ENCODE measurements at regions not wholly inside any gene's neighbourhood (a gene's known extent, or its start where the extent isn't known, plus 50 kb on each side); places are given as distances from the start of the nearest gene placed in this dataset.

DNA sequence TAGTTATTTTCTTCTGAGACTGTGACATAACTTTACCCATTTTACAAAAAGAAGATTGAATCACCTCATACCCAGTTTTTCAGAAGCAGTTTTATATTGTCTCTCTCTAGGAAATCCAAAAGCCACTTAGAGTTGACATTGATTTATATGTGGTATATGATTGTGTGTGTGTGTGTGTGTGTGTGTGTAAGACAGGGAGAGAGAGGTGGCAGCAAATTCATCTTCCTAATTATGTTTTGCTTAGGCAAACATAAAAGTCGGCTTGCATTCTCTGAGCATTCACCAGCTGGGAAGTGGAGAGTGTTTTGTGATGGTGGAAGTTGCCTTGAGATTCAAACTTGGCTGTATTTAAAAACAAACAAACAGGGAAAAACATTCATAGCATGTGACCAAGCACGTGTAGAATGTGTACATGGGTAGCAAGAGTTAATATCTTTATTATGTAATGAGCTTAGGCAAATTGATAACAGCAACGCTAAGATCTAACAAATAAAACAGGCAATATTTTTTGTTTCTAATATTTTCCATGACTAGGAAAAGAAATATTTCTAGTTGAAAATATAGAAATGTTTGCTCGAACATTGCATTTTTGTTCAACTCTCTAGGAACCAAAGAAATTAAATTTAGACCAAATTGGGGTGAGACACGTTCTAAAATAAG, 64.4 kb upstream of the IGF1R start:
- no peak overlapping the region for H3K9ac ChIP-seq (ENCODE audit: low read length)

DNA sequence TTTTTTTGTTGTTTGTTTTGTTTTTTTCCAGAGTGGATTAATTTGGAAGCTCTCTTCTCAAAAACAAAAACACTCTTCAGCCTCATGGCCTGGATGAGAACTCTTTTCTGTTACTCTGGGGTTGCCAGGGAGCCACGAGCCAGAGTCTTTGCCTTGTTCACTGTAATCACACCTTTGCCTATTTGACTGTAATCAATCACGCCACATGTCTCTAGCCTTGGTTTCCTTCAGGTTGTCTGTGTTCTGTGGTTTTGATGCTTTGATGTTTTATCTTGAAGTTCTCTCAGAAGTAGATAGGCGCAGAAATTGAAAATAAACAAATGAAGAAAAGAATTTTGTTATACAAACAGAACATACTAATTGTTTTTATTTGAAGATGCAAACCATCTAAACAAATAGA, 62.3 kb upstream of the IGF1R start:
- H4K20me1 ChIP-seq (ENCODE audit: insufficient read depth, low read length), result no peaks in the 10 kb centered on the region
- TF ChIP-seq, protein P1, sequence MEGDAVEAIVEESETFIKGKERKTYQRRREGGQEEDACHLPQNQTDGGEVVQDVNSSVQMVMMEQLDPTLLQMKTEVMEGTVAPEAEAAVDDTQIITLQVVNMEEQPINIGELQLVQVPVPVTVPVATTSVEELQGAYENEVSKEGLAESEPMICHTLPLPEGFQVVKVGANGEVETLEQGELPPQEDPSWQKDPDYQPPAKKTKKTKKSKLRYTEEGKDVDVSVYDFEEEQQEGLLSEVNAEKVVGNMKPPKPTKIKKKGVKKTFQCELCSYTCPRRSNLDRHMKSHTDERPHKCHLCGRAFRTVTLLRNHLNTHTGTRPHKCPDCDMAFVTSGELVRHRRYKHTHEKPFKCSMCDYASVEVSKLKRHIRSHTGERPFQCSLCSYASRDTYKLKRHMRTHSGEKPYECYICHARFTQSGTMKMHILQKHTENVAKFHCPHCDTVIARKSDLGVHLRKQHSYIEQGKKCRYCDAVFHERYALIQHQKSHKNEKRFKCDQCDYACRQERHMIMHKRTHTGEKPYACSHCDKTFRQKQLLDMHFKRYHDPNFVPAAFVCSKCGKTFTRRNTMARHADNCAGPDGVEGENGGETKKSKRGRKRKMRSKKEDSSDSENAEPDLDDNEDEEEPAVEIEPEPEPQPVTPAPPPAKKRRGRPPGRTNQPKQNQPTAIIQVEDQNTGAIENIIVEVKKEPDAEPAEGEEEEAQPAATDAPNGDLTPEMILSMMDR (IDR thresholded peaks at IDR 0.05; ENCODE audit: low read depth, low read length), result no peak
- no peak for TF ChIP-seq EZH2phosphoT487 (IDR thresholded peaks at IDR 0.05; ENCODE audit: low read depth)
- H3K9me3 ChIP-seq (ENCODE audit: insufficient read depth, low read length), result no peaks in the 10 kb centered on the region
- H3K9ac ChIP-seq (ENCODE audit: low read length), result no peak overlapping the region
- H3K27ac ChIP-seq (ENCODE audit: low read length), result no peak overlapping the region
- H3K4me1 ChIP-seq (ENCODE audit: low read length), result no peaks in the 10 kb centered on the region
- no peak overlapping the region for H3K4me3 ChIP-seq (ENCODE audit: low read length)
- H3K79me2 ChIP-seq (ENCODE audit: low read length), result no peaks in the 10 kb centered on the region
- H3K27me3 ChIP-seq (ENCODE audit: low read depth, low read length), result peaks cover 65% of the 10 kb centered on the region
- no peak overlapping the region for H3K4me2 ChIP-seq (ENCODE audit: low read length)
- H2AFZ ChIP-seq (ENCODE audit: low read depth, low read length), result no peak overlapping the region
- H3K36me3 ChIP-seq (replicated peaks; ENCODE audit: low read depth, low read length), result no peaks in the 10 kb centered on the region

More for the DNA sequence above, 64.4 kb upstream of the IGF1R start:
- Histone ChIP-seq H3K79me2 (ENCODE audit: low read length) (no peaks in the 10 kb centered on the region), H2AFZ (ENCODE audit: low read depth, low read length) (no peak overlapping the region), H3K4me3 (ENCODE audit: low read length) (no peak overlapping the region), H3K36me3 (replicated peaks; ENCODE audit: low read depth, low read length) (no peaks in the 10 kb centered on the region), H4K20me1 (ENCODE audit: insufficient read depth, low read length) (no peaks in the 10 kb centered on the region), H3K27ac (ENCODE audit: low read length) (no peak overlapping the region), H3K27me3 (ENCODE audit: low read depth, low read length) (peaks cover 47% of the 10 kb centered on the region), H3K4me1 (ENCODE audit: low read length) (no peaks in the 10 kb centered on the region), H3K9me3 (ENCODE audit: insufficient read depth, low read length) (no peaks in the 10 kb centered on the region), H3K4me2 (ENCODE audit: low read length) (no peak overlapping the region)
- peak; percentile 10; the same call in 1 of the 2 replicates for TF ChIP-seq EZH2phosphoT487 (IDR thresholded peaks at IDR 0.05; ENCODE audit: low read depth)
- TF ChIP-seq, protein P1 (IDR thresholded peaks at IDR 0.05; ENCODE audit: low read depth, low read length), result no peak

DNA sequence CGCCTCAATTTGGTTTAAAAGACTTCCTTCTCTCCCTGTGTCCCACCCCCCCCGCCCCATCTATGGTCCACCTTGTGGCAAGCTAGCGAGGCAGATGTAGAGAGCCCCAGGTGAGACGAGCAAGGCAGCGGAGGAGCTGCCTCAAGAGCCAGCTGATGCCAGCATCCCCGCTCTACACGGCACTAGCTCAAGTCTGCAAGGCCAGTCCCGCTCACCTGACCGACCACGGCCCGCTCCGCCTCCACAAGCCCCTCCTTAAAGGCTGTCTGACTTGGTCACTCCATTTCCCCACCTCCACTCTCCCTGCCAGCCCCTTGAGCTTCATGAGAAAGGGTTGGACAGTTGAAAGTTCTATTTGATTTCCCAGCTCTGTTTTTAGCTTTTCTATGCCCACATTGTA, 56.2 kb upstream of the IGF1R start:
- no peaks in the 10 kb centered on the region for H3K36me3 ChIP-seq (replicated peaks; ENCODE audit: low read depth, low read length)
- H2AFZ ChIP-seq (ENCODE audit: low read depth, low read length), result no peak overlapping the region
- no peaks in the 10 kb centered on the region for H4K20me1 ChIP-seq (ENCODE audit: insufficient read depth, low read length)
- H3K27me3 ChIP-seq (ENCODE audit: low read depth, low read length), result peaks cover 42% of the 10 kb centered on the region
- TF ChIP-seq, protein P1 (IDR thresholded peaks at IDR 0.05; ENCODE audit: low read depth, low read length), result no peak
- TF ChIP-seq EZH2phosphoT487 (IDR thresholded peaks at IDR 0.05; ENCODE audit: low read depth), result no peak
- no peak overlapping the region for H3K4me2 ChIP-seq (ENCODE audit: low read length)
- H3K9me3 ChIP-seq (ENCODE audit: insufficient read depth, low read length), result no peaks in the 10 kb centered on the region
- H3K4me3 ChIP-seq (ENCODE audit: low read length), result no peak overlapping the region
- H3K9ac ChIP-seq (ENCODE audit: low read length), result no peak overlapping the region
- no peaks in the 10 kb centered on the region for H3K79me2 ChIP-seq (ENCODE audit: low read length)
- H3K4me1 ChIP-seq (ENCODE audit: low read length), result no peaks in the 10 kb centered on the region
- H3K27ac ChIP-seq (ENCODE audit: low read length), result no peak overlapping the region

DNA sequence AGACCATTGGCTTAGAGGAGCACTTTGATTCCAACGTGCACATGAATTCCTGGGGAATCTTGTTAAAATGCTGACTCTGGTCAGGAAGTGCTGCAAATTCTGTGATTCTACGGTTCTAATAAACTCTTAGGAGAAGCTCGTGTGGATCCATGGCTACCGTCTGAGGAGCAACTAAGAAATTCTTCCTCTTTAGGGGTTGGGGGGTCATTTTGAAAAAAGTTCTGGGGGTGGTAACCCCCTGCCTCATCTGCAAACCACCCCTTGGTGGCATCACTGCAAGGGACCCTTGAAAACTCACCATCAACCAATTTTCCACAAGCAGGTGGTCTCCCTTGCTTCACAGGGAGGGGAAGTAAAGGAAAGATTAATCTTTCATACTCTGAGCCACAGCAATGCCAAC, 52.2 kb upstream of the IGF1R start:
- Histone ChIP-seq H3K36me3 (replicated peaks; ENCODE audit: low read depth, low read length) (no peaks in the 10 kb centered on the region), H4K20me1 (ENCODE audit: insufficient read depth, low read length) (no peaks in the 10 kb centered on the region), H3K4me3 (ENCODE audit: low read length) (no peak overlapping the region), H3K9me3 (ENCODE audit: insufficient read depth, low read length) (no peaks in the 10 kb centered on the region), H3K9ac (ENCODE audit: low read length) (no peak overlapping the region), H3K27ac (ENCODE audit: low read length) (no peak overlapping the region), H3K79me2 (ENCODE audit: low read length) (no peaks in the 10 kb centered on the region), H3K4me1 (ENCODE audit: low read length) (peaks cover 11% of the 10 kb centered on the region), H3K4me2 (ENCODE audit: low read length) (no peak overlapping the region), H2AFZ (ENCODE audit: low read depth, low read length) (no peak overlapping the region), H3K27me3 (ENCODE audit: low read depth, low read length) (peaks cover 25% of the 10 kb centered on the region)
- TF ChIP-seq, protein P1 (IDR thresholded peaks at IDR 0.05; ENCODE audit: low read depth, low read length), result no peak
- no peak for TF ChIP-seq EZH2phosphoT487 (IDR thresholded peaks at IDR 0.05; ENCODE audit: low read depth)

Data from OCI-LY3 (cell line).